ENCODE measurements at regions not wholly inside any gene's neighbourhood (a gene's known extent, or its start where the extent isn't known, plus 50 kb on each side); places are given as distances from the start of the nearest gene placed in this dataset.
A peak's percentile ranks its signal among the peaks of the same experiment; 100 is the strongest.

GRCh38 chr3:9301091-9301490 is 51.6 kb upstream of the SRGAP3 start:
- no peak for DNase-seq (ENCODE audit: low read depth)

- DNase-seq (ENCODE audit: low read depth): no peak
These were observed 52.4 kb upstream of the SRGAP3 start for GRCh38 chr3:9301798-9302197.

- DNase-seq (ENCODE audit: low read depth): peak; percentile 61
These were observed 53.2 kb upstream of the SRGAP3 start for GRCh38 chr3:9302425-9303181.

GRCh38 chr3:9308298-9308990 is 54.4 kb upstream of the THUMPD3 start:
- DNase-seq (ENCODE audit: low read depth): no peak

GRCh38 chr3:9310043-9310442 is 52.8 kb upstream of the THUMPD3 start:
- DNase-seq (ENCODE audit: low read depth): no peak

GRCh38 chr3:9311228-9311627 is 51.6 kb upstream of the THUMPD3 start:
- no peak for DNase-seq (ENCODE audit: low read depth)

Measured in stimulated activated CD8-positive, alpha-beta memory T cell treated with anti-CD3 and anti-CD28 coated beads, Interleukin-12 subunit alpha, Interleukin-12 subunit beta, amount 100 ng/mL, for 1 hour (primary cell).